ENCODE measurements at regions not wholly inside any gene's neighbourhood (a gene's known extent, or its start where the extent isn't known, plus 50 kb on each side); places are given as distances from the start of the nearest gene placed in this dataset.

GRCh38 chr9:25226901-25227686, 451.1 kb downstream of the TUSC1 start:
- no peak for TF ChIP-seq CTCF (conservative IDR thresholded peaks at IDR 0.05; ENCODE audit: low read depth, low read length)
- TF ChIP-seq EZH2 (IDR thresholded peaks at IDR 0.05; ENCODE audit: low read length, unreplicated experiment), result no peak
- TF ChIP-seq EZH2phosphoT487 (IDR thresholded peaks at IDR 0.05; ENCODE audit: borderline replicate concordance, low read length), result no peak

Data from PC-3 (cell line).